Gastroesophageal sphincter (tissue), 3 donors: ENCODE measurements at regions not wholly inside any gene's neighbourhood (a gene's known extent, or its start where the extent isn't known, plus 50 kb on each side); places are given as distances from the start of the nearest gene placed in this dataset.

ENCODE experiments used
- CTCF ChIP-seq, 4 experiments: fragments of 200-600 bp in 2 of 4; fragments of 450-650 bp in 2 of 4; sonication (generic) in 1 of 4; IDR thresholded peaks; one replicate each; pipeline ENCODE4 v1.5.1; 2017 to 2019; ENCODE audit warnings: antibody characterized with exemption in 4 of 4, mild to moderate bottlenecking in 2 of 4, moderate library complexity in 2 of 4
- POLR2A ChIP-seq, 2 donors: fragments of 450-650 bp; IDR thresholded peaks; one replicate each; pipeline ENCODE4 v1.6.1; 2017; ENCODE audit warnings: antibody characterized with exemption in 2 of 2, mild to moderate bottlenecking in 2 of 2, moderate library complexity in 1 of 2

DNA sequence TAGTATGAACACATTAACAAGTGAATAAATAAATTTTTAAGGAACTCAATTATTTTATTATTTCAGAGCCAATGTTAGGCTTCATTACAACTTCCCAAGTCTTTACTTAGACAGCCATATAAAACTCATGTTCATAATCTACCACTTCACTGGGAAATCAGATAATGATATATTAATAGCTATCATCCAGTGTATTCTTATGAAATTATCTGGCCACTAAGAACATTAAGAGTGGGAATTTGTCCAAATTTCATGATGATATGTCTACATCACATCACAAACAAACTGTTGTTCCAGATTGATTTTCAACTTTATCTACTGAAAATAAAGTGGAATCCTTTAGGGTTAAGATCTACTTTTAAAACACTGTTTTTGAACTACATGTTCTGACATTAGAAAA is 668.6 kb downstream of the EFNA5 start:
- TF ChIP-seq POLR2A (IDR thresholded peaks at IDR 0.05) (no peak), CTCF (IDR thresholded peaks at IDR 0.05) (no peak)
